Glutamatergic neuron (in vitro differentiated cells): ENCODE measurements at regions not wholly inside any gene's neighbourhood (a gene's known extent, or its start where the extent isn't known, plus 50 kb on each side); places are given as distances from the start of the nearest gene placed in this dataset.

Experiments
- DNase-seq: peaks from one replicate; pipeline ENCODE4 v3.0.0; 2022
- H3K27ac Mint-ChIP-seq: one replicate; pipeline ENCODE4 v1.8.0; 2020; ENCODE audit warnings: mild to moderate bottlenecking, mixed read lengths, inconsistent platforms; ENCODE audit not compliant: unreplicated experiment
- H3K27me3 Mint-ChIP-seq: one replicate; pipeline ENCODE4 v1.8.0; 2020; ENCODE audit warnings: mild to moderate bottlenecking, moderate library complexity, mixed read lengths, inconsistent platforms; ENCODE audit not compliant: unreplicated experiment
- H3K36me3 Mint-ChIP-seq: one replicate; pipeline ENCODE4 v1.8.0; 2020; ENCODE audit warnings: mild to moderate bottlenecking, mixed read lengths, inconsistent platforms; ENCODE audit not compliant: unreplicated experiment
- H3K4me1 Mint-ChIP-seq: one replicate; pipeline ENCODE4 v1.8.0; 2020; ENCODE audit warnings: mild to moderate bottlenecking, low read depth, mixed read lengths, inconsistent platforms; ENCODE audit not compliant: unreplicated experiment
- H3K4me3 Mint-ChIP-seq: one replicate; pipeline ENCODE4 v1.8.0; 2020; ENCODE audit warnings: mild to moderate bottlenecking, mixed read lengths, inconsistent platforms; ENCODE audit not compliant: unreplicated experiment
- H3K9me3 Mint-ChIP-seq: one replicate; pipeline ENCODE4 v1.8.0; 2020; ENCODE audit warnings: mild to moderate bottlenecking, moderate library complexity, mixed read lengths, inconsistent platforms; ENCODE audit not compliant: unreplicated experiment
- CTCF ChIP-seq: fragments of 200-600 bp; sonication (generic); IDR thresholded peaks from one replicate; pipeline ENCODE4 v1.5.0; 2021; ENCODE audit not compliant: partially characterized antibody, unreplicated experiment

- Mint-ChIP-seq H3K4me1 (peaks cover 3% of the 10 kb centered on the region), H3K27ac (no peak overlapping the region), H3K9me3 (peaks cover 2% of the 10 kb centered on the region), H3K4me3 (no peak overlapping the region), H3K27me3 (peaks cover 4% of the 10 kb centered on the region), H3K36me3 (no peaks in the 10 kb centered on the region)
- no peak for DNase-seq
- no peak for TF ChIP-seq CTCF
These were observed 375.3 kb downstream of the DUSP10 start for GRCh38 chr1:221366495-221367110.

DNA sequence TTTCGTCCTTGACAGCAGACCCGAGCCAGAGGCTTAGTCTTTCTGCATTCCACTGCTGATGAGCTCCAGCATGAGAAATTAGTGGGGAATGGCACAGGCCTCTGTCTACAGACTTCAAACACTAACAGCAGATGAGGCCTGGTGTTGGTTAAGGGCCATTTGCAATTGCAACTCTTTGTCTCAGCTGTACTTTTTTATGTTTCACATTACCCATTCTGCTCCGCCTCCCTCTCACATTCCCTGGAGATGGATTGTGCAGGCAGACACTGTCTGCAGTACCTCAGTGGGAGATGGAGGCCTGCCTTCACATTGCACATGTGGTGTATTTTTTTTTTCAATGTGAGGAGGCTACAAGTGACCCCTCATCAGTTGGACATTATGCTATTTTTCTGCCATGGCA is 370.2 kb downstream of the DUSP10 start:
- no peaks in the 10 kb centered on the region for H3K36me3 Mint-ChIP-seq
- H3K27me3 Mint-ChIP-seq, result no peaks in the 10 kb centered on the region
- peaks cover 2% of the 10 kb centered on the region for H3K9me3 Mint-ChIP-seq
- DNase-seq, result no peak
- peaks cover 7% of the 10 kb centered on the region for H3K4me1 Mint-ChIP-seq
- no peak overlapping the region for H3K27ac Mint-ChIP-seq
- TF ChIP-seq CTCF, result no peak
- H3K4me3 Mint-ChIP-seq, result no peak overlapping the region

- Mint-ChIP-seq H3K9me3 (peaks cover 2% of the 10 kb centered on the region), H3K27ac (no peak overlapping the region), H3K27me3 (no peaks in the 10 kb centered on the region), H3K36me3 (no peaks in the 10 kb centered on the region), H3K4me1 (peaks cover 7% of the 10 kb centered on the region), H3K4me3 (no peak overlapping the region)
- DNase-seq, result no peak
- TF ChIP-seq CTCF, result no peak
These were observed 368.1 kb downstream of the DUSP10 start for GRCh38 chr1:221373795-221374194.

GRCh38 chr1:221376286-221376685 is 365.6 kb downstream of the DUSP10 start:
- Mint-ChIP-seq H3K27me3 (no peaks in the 10 kb centered on the region), H3K9me3 (peaks cover 2% of the 10 kb centered on the region), H3K36me3 (no peaks in the 10 kb centered on the region), H3K27ac (no peak overlapping the region), H3K4me1 (peaks cover 7% of the 10 kb centered on the region), H3K4me3 (no peak overlapping the region)
- no peak for DNase-seq
- TF ChIP-seq CTCF, result no peak

GRCh38 chr1:221381910-221382623 is 359.8 kb downstream of the DUSP10 start:
- no peaks in the 10 kb centered on the region for H3K36me3 Mint-ChIP-seq

More at GRCh38 chr1:221381910-221382623, 359.8 kb downstream of the DUSP10 start:
- no peak for DNase-seq
- no peak for TF ChIP-seq CTCF
- Mint-ChIP-seq H3K4me1 (no peaks in the 10 kb centered on the region), H3K9me3 (no peaks in the 10 kb centered on the region), H3K4me3 (no peak overlapping the region), H3K27ac (no peak overlapping the region), H3K27me3 (no peaks in the 10 kb centered on the region)
